Tibial nerve (tissue), 4 donors: ENCODE measurements at regions not wholly inside any gene's neighbourhood (a gene's known extent, or its start where the extent isn't known, plus 50 kb on each side); places are given as distances from the start of the nearest gene placed in this dataset.

Experiments
- DNase-seq, 2 donors: peaks; one replicate each; pipeline ENCODE4 v3.0.0-alpha.2; 2019; ENCODE audit warnings: low spot score in 2 of 2
- H3K27ac ChIP-seq, 4 donors: fragments of 200-600 bp; sonication (generic) in 3 of 4; one replicate each; pipeline ENCODE4 v1.5.1; 2017 to 2019; ENCODE audit warnings: mild to moderate bottlenecking in 1 of 4
- H3K27me3 ChIP-seq, 2 donors: fragments of 200-600 bp; sonication (generic) in 1 of 2; one replicate each; pipeline versions ENCODE4 v1.5.1 to v1.6.0; 2017 to 2019
- H3K36me3 ChIP-seq, 3 donors: fragments of 200-600 bp; sonication (generic); one replicate each; pipeline ENCODE4 v1.5.1; 2018 to 2019
- H3K4me1 ChIP-seq, 4 donors: fragments of 200-600 bp; sonication (generic) in 3 of 4; one replicate each; pipeline ENCODE4 v1.5.1; 2017 to 2019
- H3K4me3 ChIP-seq, 4 donors: fragments of 200-600 bp; sonication (generic) in 3 of 4; one replicate each; pipeline ENCODE4 v1.5.1; 2017 to 2019; ENCODE audit warnings: mild to moderate bottlenecking in 1 of 4, moderate library complexity in 1 of 4
- H3K9me3 ChIP-seq, 4 donors: fragments of 200-600 bp; sonication (generic) in 3 of 4; one replicate each; pipeline ENCODE4 v1.5.1; 2017 to 2019
- EP300 ChIP-seq, 2 donors: sonication (generic); formaldehyde crosslinking; IDR thresholded peaks; one replicate each; pipeline ENCODE4 v1.6.1; 2017; ENCODE audit warnings: antibody characterized with exemption in 2 of 2, mild to moderate bottlenecking in 1 of 2
- POLR2A ChIP-seq, 2 donors: fragments of 450-650 bp; IDR thresholded peaks; one replicate each; pipeline ENCODE4 v1.6.1; 2017; ENCODE audit warnings: antibody characterized with exemption in 2 of 2, mild to moderate bottlenecking in 2 of 2, moderate library complexity in 2 of 2
- WGBS, 2 donors: methylation state at CpG; one replicate each; pipeline ENCODE4 v1.1.5; 2018; 5-methylcytosine and 5-hydroxymethylcytosine counted together
- TF ChIP-seq, protein P1 (sequence below), 5 experiments: fragments of 200-600 bp in 3 of 5; fragments of 450-650 bp in 2 of 5; sonication (generic) in 3 of 5; IDR thresholded peaks; one replicate each; pipeline ENCODE4 v1.5.1; 2016 to 2019; ENCODE audit warnings: antibody characterized with exemption in 5 of 5, mild to moderate bottlenecking in 3 of 5, moderate library complexity in 2 of 5

DNA sequence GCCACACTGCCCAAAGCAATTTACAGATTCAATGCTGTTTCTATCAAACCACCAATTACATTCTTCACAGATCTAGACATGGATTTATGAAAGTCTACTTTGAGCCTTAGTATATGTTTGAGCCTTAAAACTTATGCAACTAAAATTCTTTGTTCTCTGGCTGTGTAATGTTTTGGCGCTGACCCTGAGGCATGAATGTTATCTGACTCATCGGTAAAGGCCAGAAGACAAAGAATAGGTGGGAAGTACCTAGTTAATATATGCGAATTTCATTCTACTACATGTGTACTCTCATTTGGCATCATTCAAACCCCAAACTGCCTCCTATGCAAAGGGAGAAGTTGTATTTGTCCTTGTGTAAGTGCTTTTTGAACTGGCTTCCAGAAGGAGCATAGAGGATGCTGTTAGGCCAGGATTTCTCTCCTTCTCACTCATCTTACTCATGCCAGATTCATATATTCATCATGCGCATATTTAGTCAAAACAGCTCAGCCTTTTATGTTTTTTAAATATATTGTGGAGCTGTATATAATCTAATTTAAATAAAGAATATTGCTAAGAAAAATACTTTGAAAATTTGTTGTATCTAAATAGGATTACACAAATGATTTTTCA lies 204.2 kb downstream of the NFKBIZ start:
- Histone ChIP-seq H3K27me3 (no peaks in the 10 kb centered on the region), H3K27ac (no peak overlapping the region)
- WGBS, 2 donors: 64 to 75% methylated on average over 4 of the region's 4 CpGs

DNA sequence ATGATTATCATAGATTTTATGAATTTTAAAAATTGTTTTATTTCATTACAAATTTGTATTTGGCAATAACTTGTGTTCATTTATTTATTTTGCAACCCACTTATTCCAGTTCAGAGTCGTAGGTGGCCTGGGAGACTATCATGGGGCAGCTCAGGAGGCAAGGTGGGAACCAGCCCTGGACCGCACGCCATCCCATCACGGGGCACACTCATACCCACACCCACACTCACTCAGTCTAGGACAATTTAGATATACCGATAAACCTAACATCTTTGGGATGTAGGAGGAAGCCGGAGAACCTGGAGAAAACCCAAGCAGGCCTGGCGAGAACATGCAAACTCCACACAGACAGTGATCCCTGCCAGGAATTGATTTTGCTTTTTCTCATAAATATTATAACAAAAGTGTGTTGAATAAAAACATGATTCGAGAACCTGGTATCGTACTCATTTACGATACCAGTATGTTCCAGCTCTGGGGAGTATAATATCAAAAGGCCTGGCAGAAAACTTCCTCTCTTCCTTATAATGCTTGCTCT lies 205.3 kb downstream of the NFKBIZ start:
- no peaks in the 10 kb centered on the region for H3K27me3 ChIP-seq
- H3K27ac ChIP-seq: no peak overlapping the region
- TF ChIP-seq, protein P1, sequence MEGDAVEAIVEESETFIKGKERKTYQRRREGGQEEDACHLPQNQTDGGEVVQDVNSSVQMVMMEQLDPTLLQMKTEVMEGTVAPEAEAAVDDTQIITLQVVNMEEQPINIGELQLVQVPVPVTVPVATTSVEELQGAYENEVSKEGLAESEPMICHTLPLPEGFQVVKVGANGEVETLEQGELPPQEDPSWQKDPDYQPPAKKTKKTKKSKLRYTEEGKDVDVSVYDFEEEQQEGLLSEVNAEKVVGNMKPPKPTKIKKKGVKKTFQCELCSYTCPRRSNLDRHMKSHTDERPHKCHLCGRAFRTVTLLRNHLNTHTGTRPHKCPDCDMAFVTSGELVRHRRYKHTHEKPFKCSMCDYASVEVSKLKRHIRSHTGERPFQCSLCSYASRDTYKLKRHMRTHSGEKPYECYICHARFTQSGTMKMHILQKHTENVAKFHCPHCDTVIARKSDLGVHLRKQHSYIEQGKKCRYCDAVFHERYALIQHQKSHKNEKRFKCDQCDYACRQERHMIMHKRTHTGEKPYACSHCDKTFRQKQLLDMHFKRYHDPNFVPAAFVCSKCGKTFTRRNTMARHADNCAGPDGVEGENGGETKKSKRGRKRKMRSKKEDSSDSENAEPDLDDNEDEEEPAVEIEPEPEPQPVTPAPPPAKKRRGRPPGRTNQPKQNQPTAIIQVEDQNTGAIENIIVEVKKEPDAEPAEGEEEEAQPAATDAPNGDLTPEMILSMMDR (IDR thresholded peaks at IDR 0.05): no peak
- TF ChIP-seq POLR2A (IDR thresholded peaks at IDR 0.05) (no peak), EP300 (IDR thresholded peaks at IDR 0.05) (no peak)
- 57 to 70% methylated on average over 10 of the region's 10 CpGs for WGBS, 2 donors
- no peak overlapping the region for H3K4me3 ChIP-seq
- no peaks in the 10 kb centered on the region for H3K36me3 ChIP-seq
- peaks cover 0 to 5% (median 0%) of the 10 kb centered on the region in 4 donors for H3K4me1 ChIP-seq
- H3K9me3 ChIP-seq: no peaks in the 10 kb centered on the region
- no peak for DNase-seq

More for the DNA sequence above, 204.2 kb downstream of the NFKBIZ start:
- peaks cover 0 to 5% (median 0%) of the 10 kb centered on the region in 4 donors for H3K4me1 ChIP-seq
- DNase-seq: no peak
- no peaks in the 10 kb centered on the region for H3K9me3 ChIP-seq
- TF ChIP-seq, protein P1 (IDR thresholded peaks at IDR 0.05): no peak
- H3K36me3 ChIP-seq: no peaks in the 10 kb centered on the region
- no peak overlapping the region for H3K4me3 ChIP-seq

DNA sequence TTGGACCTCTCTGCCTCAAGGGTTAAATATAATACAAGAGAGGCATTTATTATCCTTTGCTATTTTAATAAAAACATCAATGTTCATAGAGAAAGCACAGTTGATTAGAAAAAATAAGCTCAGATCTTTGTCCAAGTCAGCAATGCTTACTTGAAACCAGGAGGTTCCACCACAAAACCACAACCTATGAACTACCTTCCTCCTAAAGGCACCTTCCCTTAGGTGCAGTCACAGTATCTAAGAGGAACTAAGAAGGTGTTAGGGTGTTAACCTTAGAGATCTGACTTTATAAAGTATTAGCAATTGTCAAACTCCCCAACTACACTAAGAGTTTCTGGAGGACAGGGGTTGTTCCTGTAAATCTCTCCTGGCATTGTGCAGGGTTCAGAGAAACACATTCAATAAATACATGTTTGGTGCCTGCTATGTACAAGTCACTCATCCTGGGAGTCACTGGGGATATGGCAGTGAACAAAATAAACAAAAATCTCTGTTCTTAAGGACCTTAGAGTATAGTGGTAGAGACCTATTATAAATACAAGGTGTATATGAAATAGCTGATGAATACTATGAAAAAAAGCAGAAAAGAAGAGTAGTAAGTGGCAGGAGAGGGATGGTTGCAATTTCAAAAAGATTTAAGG lies 208.6 kb downstream of the NFKBIZ start:
- no peak overlapping the region for H3K4me3 ChIP-seq
- H3K4me1 ChIP-seq: peaks cover 0 to 5% (median 0%) of the 10 kb centered on the region in 4 donors
- DNase-seq: no peak
- no peaks in the 10 kb centered on the region for H3K27me3 ChIP-seq
- H3K9me3 ChIP-seq: no peaks in the 10 kb centered on the region
- no peaks in the 10 kb centered on the region for H3K36me3 ChIP-seq
- TF ChIP-seq EP300 (IDR thresholded peaks at IDR 0.05) (no peak), POLR2A (IDR thresholded peaks at IDR 0.05) (no peak)
- TF ChIP-seq, protein P1 (IDR thresholded peaks at IDR 0.05): no peak
- H3K27ac ChIP-seq: no peak overlapping the region

DNA sequence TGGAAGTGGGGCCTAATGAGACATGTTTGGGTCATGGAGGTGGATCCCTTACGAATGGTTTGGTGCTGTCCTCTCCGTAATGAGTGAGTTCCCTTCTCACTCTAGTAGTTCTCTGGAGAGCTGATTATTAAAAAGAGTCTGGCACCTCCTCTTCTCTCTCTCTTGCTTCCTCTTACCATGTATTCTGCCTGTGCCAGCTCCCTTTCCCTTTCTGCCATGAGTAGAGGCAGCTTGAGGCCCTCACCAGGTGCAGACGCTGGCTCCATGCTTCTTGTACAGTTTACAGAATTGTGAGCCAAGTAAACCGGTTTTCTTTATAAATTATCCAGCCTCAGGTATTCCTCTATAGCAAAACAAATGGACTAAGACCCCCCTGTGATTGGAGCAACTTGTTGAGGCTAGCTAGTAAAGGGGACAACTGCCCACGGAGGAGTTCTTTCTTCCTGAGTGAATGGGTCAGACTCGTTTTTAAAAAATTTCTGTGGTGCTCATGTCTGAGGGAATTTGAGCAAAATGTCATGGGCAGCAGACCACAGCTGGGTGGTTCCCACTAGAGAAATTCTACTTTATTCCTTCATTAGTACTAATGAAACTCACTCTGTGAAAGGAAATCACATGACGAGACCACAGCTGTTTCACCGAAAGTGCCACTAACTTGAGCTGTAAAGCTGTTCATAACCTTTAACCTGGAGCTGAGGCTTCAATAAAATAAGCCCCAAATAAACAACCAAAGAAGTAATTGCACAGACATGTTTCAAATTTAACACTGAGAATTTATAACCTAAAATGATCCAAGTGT lies 210.0 kb downstream of the NFKBIZ start:
- WGBS, 2 donors: 74 to 82% methylated on average over 8 of the region's 8 CpGs
- Histone ChIP-seq H3K4me3 (no peak overlapping the region), H3K27ac (no peak overlapping the region), H3K27me3 (no peaks in the 10 kb centered on the region), H3K9me3 (no peaks in the 10 kb centered on the region), H3K4me1 (peaks cover 0 to 5% (median 0%) of the 10 kb centered on the region in 4 donors), H3K36me3 (no peaks in the 10 kb centered on the region)
- TF ChIP-seq, protein P1 (IDR thresholded peaks at IDR 0.05): no peak
- no peak for TF ChIP-seq POLR2A (IDR thresholded peaks at IDR 0.05)
- TF ChIP-seq EP300 (IDR thresholded peaks at IDR 0.05): no peak
- no peak for DNase-seq

DNA sequence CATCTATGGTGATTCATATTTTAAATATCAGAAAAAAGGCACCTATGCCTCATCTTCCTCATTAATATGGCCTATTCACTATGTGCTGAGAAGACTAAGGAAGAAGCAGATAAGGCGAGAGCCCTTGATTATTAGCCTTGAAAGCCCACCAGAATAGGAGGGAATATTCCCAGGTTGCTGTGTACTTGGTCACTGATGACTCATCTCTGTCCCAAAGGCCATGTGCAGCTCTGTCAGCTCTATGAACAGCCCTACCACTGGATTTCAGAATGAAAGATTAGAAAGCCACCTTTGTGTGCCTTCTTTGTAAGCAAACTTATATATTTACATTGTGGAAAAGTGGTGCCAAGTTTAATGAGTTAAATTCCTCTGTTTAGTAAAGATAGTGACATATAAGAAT lies 211.5 kb downstream of the NFKBIZ start:
- H3K36me3 ChIP-seq: no peaks in the 10 kb centered on the region
- no peak overlapping the region for H3K4me3 ChIP-seq
- H3K9me3 ChIP-seq: no peaks in the 10 kb centered on the region
- H3K27ac ChIP-seq: no peak overlapping the region
- H3K27me3 ChIP-seq: no peaks in the 10 kb centered on the region
- no peak for DNase-seq
- 67 to 73% methylated on average over 1 of the region's 1 CpG for WGBS, 2 donors
- peaks cover 0 to 5% (median 0%) of the 10 kb centered on the region in 4 donors for H3K4me1 ChIP-seq
- no peak for TF ChIP-seq POLR2A (IDR thresholded peaks at IDR 0.05)
- no peak for TF ChIP-seq EP300 (IDR thresholded peaks at IDR 0.05)
- TF ChIP-seq, protein P1 (IDR thresholded peaks at IDR 0.05): no peak
